Ishikawa (cell line): ENCODE measurements at regions not wholly inside any gene's neighbourhood (a gene's known extent, or its start where the extent isn't known, plus 50 kb on each side); places are given as distances from the start of the nearest gene placed in this dataset.

ENCODE experiments used
- CEBPB ChIP-seq: IDR thresholded peaks from 2 replicates; pipeline ENCODE4 v1.6.1; 2012
- CREB1 ChIP-seq: IDR thresholded peaks from 2 replicates; pipeline ENCODE4 v1.6.1; 2012; ENCODE audit warnings: low read depth
- EP300 ChIP-seq: IDR thresholded peaks from 2 replicates; pipeline ENCODE4 v1.6.1; 2012; ENCODE audit warnings: borderline replicate concordance
- MAX ChIP-seq: IDR thresholded peaks from 2 replicates; pipeline ENCODE4 v1.6.1; 2012
- NFIC ChIP-seq: IDR thresholded peaks from 2 replicates; pipeline ENCODE4 v1.6.1; 2012
- RAD21 ChIP-seq: IDR thresholded peaks from 2 replicates; pipeline ENCODE4 v1.6.1; 2012; ENCODE audit warnings: low read depth
- REST ChIP-seq: IDR thresholded peaks from 2 replicates; pipeline ENCODE4 v1.6.1; 2012; ENCODE audit warnings: low read depth, mild to moderate bottlenecking
- TAF1 ChIP-seq: IDR thresholded peaks from 2 replicates; pipeline ENCODE4 v1.6.1; 2012; ENCODE audit warnings: low read depth, mild to moderate bottlenecking
- YY1 ChIP-seq: IDR thresholded peaks from 2 replicates; pipeline ENCODE4 v1.6.1; 2012; ENCODE audit warnings: low read depth
- ZBTB7A ChIP-seq: IDR thresholded peaks from 2 replicates; pipeline ENCODE4 v1.6.1; 2012; ENCODE audit warnings: low read depth

DNA sequence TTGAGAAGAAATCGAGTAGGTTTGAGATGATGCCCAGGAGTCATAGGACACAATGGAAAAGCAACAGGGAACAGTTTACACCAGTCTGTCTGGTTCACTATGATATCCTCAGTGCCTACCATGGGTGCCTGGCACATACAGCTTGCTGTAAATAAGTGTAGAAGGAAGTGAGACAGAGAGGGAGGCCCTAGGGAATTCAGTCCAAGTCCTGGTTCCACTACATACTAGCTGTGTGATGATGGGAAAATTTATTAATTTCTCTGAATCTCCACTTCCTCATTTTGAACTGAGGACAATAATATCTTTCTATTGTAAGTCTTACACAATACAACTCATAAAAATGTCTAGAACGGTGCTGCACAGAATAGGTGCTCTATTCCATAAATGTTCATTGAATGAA is 53.3 kb upstream of the LYRM9 start:
- TF ChIP-seq RAD21, result no peak
- TF ChIP-seq TAF1, result no peak
- TF ChIP-seq EP300, result no peak
- no peak for TF ChIP-seq CEBPB
- TF ChIP-seq NFIC, result no peak
- no peak for TF ChIP-seq YY1
- TF ChIP-seq ZBTB7A, result no peak
- no peak for TF ChIP-seq CREB1
- no peak for TF ChIP-seq REST
- TF ChIP-seq MAX, result no peak
